ENCODE measurements at regions not wholly inside any gene's neighbourhood (a gene's known extent, or its start where the extent isn't known, plus 50 kb on each side); places are given as distances from the start of the nearest gene placed in this dataset.
"Not testable (repeated sequence)": the region's sequence is repeated elsewhere in the genome, so short reads cannot be mapped to it uniquely, and the experiment has no call there.

DNA sequence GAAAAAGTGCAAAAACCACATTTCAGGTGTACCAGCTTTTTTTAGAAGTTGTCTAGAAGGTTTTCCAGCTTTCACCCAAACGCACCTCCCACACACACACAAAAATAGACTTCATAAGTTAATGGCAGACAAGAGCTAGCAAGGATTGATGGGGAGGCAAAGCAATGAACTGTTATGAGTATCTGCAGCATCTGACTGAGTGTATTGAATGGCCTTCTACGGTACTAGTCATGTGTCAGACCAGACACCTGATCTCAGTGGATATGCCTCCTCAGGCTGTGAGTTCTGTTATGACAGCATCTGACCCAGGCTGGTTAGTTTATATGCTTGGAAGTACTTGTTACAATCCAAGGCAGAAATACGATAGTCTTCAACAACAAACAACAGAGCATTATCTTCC lies 406.1 kb upstream of the AUTS2 start:
- no peak for DNase-seq

DNA sequence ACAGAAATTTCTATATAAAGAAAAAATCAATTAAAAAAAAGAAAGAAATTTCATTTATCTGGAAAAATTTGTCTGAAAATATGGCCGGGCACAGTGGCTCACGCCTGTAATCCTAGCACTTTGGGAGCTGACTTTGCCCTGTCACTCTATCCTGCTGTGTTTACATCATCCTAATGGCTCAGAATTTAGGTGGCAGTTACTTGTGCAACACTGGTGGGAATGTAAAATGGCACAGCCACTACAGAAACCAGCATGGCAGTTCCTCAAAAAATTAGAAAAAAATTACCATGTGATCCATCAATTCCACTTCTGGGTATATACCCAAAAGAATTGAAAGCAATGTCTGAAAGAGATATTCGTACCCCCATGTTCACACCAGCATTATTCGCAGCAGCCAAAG lies 405.2 kb upstream of the AUTS2 start:
- DNase-seq = no peak

DNA sequence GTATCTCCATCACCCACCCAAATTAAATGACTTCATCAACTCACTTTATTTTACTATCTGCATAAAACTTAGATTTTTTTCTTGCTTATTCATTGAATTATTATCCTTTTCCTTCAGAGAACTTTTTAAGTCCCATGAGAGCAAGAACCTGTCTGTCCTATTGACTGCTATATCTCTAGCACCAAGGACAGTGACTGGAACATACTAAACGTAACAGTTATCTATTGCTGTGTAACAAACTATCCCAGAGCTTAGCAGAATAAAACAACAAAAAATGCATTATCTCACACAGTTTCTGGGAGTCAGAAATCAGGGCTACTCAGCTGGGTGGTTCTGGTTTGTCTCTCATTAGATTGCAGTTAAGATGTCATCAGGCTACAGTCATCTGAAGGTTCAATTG lies 401.7 kb upstream of the AUTS2 start:
- no peak for DNase-seq

DNA sequence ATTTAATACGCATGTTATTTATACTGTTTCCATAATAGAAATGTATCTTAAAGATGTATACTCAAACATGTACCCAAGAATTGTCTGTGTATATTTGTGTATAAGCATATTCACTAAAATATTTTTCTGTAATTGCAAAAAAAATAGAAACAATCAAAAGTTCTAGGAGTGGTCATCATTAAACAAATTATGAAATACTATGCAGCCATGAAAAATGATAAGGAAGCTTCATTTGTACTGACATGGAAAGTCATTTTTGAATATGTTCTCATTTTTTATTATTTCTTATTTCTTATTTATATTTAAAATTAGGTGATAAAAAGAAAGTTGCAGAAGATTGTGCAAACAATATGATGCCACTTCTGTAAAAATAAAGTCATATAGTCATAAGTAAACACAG lies 400.0 kb upstream of the AUTS2 start:
- DNase-seq = no peak

DNA sequence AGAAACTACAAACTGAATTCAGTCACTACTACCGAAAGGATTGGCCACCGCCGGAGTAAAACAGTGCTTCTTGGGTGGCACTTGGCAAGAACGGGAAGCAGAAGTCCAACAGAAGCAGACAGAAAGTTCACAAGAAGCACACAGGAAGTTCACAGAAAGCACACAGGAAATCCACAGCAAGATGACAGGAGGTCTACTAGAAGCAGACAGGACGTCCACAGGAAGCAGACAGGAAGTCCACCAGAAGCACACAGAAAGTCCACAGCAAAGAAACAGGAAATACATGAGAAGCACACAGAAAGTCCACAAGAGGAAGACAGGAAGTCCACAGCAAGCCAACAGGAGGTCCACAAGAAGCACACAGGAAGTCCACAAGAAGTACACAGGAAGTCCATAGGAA lies 399.2 kb upstream of the AUTS2 start:
- no peak for DNase-seq

DNA sequence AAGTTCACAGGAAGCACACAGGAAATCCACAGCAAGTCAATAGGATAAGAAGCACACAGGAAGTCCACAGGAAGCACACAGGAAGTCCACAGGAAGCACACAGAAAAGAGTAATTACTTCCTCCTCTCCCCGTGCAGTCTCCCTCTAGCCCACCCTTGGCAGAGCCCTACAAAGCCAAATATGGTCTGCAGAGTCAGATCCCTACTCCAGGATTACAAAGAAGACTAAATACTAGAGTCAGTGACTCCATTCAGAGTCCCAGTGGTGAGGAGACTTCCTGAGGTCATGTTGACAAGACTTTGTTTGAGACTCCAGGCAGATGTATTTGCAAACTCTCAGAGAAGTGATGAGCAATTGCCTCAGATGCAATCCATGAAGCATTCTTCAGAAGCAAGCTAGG lies 398.6 kb upstream of the AUTS2 start:
- DNase-seq = no peak

DNA sequence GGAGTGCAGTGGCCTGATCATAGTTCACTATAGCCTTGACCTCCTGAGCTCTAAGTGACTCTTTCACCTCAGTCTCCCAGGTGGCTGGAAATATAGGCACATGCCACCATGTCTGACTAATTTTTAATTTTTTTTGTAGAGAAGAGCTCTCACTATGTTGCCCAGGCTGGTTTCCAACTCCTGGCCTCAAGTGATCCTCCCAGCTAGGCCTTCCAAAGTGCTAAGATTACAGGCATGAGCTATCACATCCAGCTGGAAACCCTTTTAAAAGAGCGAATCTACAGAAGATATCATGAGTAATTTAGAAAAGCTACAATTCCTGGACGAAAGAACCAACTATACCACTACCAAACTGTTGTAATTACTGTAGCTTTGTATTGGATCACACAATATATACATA lies 394.4 kb upstream of the AUTS2 start:
- no peak for DNase-seq

DNA sequence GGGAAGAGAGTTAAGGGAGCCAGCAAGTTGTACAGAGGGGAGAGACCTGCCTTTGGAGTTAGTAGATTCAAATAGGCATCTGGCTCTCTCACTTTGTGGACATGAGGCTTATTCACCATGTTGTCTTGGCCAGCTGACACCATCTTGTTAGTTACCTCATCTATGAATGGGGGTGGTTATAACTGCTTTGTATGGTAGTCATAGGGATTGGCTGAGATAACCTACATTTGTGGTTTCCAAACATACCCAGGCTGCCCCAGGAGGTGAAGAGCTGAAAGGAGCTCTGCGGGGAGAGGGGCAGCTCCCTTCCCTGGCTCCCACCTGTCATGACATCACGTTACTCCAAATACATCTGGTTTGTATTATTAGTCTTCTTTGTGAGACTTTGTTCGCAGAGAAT lies 393.3 kb upstream of the AUTS2 start:
- DNase-seq = no peak

DNA sequence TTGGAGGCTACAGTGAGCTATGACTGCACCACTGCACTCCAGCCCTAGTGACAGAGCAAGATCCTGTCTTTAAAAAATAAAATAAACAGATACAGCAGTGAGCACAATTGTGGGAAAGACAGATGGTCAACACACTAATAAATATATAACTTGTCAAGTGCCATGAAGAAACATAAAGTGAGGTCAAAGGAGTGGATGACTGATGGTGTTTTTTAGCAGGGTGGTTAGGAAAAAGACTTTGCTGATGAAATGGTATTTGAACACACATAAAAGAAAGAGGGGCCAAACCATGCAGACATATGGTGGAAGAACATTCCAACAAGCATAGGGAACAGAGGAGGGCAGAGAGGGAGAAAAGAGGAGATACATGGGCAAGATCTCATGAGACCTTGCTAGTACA lies 392.7 kb upstream of the AUTS2 start:
- DNase-seq = no peak

DNA sequence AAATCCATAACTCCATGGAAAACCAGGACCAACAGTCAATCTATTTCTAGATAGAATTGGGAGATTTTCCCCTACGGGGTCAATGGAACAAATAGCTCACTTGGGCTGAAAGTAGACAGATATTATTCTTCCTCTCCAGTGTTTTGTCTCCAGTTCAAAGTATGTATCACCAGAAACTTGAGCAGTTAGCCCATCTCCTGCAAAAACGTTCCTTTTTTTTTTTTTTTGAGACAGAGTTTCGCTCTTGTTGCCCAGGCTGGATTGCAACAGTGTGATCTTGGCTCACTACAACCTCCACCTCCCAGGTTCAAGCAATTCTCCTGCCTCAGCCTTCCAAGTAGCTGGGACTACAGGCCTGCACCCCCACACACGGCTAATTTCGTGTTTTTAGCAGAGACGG lies 390.0 kb upstream of the AUTS2 start:
- DNase-seq = no peak

DNA sequence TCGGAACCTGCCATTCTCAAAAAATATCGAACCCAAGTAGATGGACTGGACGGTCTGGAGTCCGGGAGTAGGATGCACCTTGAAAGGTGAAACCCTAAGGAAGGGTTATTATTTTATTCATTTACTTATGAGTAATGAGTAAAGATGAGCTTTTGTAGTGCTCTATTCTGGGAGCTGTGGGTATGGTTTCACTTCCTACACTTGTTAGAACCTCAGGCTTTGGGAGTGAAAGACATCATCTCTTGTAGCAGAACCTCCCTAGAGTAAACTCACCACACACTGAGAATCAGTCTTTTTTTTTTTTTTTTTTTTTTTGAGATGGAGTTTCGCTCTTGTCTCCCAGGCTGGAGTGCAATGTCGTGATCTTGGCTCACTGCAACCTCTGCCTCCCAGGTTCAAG lies 389.4 kb upstream of the AUTS2 start:
- DNase-seq = no peak

DNA sequence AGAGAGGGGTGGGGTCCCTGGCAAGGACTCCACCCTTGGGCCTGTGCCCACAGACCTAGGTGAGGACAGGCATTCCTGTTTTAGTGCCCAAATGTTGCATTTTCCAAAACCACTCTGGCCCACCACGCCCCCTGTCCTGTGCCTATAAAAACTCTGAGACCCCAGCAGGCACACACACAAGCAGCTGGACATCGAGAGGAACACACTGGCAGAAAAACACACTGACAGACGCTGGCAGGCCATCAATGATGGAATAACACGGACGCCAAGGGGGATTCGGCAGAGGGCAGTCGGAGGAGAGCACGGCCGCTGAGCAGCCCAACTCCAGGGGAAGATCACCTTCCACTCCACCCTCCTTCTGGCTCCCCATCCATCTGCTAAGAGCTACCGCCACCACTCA lies 386.9 kb upstream of the AUTS2 start:
- DNase-seq = no peak

DNA sequence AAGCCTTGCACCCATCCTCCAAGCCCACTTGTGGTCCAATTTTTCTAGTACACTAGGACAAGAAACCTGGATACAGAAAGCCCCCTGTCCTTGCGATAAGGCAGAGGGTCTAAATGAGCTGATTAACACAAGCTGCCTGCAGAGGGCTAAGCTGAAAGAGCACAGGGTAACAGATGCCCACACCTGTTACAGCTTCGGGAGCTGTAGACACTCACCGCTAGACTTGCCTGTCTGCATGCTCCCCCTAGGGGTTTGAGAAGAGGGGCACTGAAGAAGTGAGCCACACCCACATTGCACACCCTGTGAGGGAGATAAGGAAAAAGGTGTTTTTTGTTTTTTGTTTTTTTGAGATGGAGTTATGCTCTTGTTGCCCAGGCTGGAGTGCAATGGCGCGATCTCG lies 386.5 kb upstream of the AUTS2 start:
- DNase-seq = no peak

DNA sequence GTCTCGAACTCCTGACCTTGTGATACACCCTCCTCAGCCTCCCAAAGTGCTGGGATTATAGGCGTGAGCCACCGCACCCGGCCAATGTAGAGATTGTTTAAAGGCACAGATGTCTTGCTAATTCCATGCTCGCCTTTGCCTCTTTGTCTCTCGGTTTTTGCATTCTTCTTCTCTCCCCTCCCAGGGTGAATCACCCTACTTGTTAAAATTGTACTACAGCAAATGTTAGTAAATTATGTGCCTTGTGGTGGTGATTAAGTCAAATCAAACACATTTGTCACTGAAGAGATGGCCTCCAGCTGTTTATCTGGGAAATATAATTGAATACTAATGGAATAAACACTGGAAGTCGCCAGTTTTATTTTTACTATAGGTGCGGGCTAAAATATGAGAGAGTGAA lies 384.4 kb upstream of the AUTS2 start:
- no peak for DNase-seq

DNA sequence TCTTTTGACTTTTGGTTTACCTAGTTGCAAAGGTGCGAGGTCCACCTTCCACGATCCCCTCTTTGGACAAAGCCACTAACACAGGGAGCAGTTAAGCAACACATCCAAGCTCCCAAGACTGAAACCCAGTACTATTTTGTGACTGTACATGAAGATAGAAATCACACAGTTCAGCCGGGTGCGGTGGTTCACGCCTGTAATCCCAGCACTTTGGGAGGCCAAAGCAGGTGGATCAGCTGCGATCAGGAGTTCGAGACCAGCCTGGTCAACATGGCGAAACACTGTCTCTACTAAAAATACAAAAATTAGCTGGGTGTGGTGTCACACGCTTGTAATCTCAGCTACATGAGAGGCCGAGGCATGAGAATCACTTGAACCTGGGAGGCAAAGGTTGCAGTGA lies 382.8 kb upstream of the AUTS2 start:
- DNase-seq = not testable (repeated sequence)

DNA sequence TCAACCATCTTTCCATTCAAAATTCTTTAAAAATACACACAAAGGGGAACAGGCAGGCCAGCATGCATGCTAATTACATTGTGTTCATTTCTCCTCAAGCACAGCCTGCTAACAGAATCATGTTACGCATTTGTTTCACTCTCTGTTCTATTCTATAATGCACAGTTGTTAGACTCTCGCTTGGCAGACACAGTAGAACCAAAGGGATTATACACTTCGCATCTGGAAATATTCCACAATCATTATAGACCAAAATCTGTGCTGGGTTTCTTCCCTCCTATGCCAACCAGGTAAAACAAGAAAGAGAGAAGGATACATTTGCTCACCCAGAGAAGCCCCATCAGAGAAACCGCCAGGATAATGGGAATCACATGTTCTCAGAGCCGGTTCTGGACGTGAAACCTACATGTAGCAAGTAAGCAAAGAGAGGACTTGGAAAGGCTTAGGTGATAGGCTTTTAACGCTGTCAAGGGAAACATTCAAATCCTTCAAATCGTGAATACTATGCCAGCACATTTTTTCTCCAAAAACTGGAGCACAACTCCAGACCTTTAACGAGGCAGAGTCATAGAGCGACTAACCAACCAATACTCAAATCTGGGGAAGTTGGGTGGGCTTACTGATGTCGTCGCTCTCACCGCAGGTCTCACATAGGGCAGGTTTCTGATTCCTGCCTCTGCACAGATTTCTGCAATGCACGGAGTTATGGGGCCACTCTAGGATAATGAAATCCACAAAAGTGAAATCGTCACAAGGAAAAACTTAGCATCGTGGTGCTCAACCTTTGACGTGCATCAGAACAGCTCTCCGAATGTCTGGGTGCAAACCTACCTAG lies 380.5 kb upstream of the AUTS2 start:
- DNase-seq = no peak

DNA sequence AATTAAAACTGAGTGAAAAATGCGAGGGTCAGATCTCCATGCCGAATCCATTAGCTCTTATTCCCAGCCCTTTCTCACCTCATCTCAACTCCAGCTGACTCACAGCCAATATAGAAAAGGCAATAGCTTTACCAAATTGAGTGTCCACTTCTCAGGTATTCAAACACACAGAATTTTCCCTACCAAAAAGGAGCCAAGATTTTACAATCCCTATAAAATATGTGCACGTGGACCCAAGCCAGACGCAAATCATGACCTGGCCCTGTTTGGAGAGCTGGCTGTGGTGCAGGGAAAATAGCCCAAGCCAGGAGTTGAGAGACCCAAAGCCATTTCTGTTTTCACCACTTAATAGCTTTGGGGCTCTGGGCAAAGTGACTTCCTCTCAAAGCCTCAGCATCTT lies 379.7 kb upstream of the AUTS2 start:
- no peak for DNase-seq

DNA sequence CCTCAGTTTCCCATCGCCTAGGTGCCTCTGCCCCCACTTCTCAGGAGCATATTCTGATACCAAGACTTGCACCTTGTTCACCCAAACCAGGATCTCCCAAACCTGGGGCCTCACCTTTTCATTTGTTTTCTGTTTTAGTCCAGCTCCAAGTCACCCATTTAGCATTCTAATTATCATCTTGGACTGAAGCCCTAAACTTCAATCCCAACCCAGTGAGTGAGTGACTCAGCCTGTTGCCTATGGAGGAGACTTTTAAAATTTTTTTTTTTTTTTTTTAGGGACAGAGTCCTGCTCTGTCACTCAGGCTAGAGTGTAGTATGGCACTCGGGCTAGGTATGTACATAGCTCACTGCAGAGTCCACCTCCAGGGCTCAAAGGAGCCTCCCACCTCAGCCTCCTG lies 378.9 kb upstream of the AUTS2 start:
- DNase-seq = no peak

DNA sequence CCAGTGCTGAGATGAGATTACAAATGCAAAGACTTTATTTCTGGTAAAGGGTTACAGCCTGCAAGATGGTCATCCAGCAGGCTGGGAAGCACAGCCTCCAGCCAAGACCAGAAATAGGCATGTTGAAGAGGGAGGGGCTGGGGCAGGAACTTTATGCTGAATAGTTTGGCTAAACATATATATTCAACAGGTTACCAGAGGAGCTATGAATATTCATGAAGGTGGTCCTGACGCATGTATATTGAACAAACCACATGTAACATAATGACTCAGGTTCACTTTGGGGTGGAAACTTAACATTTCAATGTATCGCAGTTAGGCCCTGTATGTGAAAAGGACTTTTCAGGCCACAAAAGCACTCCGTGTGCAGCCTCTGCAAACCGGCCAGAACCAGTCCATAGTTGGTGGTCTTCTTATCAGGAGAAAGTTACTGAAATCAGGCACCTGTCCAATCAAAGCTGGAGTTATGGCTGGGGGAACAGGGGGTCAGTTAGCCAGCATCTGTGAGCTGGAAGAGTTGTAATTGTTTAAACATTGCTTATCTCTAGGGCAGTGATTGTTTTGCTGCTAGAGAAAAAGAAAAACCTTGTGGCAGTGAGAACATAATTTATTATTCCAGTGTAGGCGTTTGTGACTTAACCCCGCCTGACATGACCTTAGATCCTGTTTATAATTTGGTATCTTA lies 372.9 kb upstream of the AUTS2 start:
- no peak for DNase-seq

DNA sequence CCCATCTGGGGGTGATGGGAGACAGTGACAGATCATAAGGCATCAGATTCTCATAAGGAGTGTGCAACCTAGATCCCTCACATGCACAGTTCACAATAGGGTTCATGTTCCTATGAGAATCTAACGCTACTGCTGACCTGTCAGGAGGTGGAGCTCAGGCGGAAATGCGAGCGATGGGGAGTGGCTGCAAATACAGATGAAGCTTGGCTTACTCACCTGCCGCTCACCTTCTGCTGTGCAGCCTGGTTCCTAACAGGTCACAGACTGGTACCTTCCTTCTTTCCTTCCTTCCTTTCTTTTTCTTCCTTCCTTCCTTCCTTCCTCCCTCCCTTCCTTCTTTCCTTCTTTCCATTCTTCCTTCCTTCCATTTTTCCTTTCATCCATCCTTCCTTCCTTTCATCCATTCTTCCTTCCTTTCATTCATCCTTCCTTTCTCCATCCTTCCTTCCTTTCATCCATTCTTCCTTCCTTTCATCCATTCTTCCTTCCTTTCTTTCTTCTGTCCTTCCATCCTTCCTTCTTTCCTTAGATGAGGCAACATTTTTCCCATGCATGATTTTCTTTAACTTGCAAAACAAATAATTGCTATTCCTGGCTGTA lies 370.0 kb upstream of the AUTS2 start:
- DNase-seq = no peak

DNA sequence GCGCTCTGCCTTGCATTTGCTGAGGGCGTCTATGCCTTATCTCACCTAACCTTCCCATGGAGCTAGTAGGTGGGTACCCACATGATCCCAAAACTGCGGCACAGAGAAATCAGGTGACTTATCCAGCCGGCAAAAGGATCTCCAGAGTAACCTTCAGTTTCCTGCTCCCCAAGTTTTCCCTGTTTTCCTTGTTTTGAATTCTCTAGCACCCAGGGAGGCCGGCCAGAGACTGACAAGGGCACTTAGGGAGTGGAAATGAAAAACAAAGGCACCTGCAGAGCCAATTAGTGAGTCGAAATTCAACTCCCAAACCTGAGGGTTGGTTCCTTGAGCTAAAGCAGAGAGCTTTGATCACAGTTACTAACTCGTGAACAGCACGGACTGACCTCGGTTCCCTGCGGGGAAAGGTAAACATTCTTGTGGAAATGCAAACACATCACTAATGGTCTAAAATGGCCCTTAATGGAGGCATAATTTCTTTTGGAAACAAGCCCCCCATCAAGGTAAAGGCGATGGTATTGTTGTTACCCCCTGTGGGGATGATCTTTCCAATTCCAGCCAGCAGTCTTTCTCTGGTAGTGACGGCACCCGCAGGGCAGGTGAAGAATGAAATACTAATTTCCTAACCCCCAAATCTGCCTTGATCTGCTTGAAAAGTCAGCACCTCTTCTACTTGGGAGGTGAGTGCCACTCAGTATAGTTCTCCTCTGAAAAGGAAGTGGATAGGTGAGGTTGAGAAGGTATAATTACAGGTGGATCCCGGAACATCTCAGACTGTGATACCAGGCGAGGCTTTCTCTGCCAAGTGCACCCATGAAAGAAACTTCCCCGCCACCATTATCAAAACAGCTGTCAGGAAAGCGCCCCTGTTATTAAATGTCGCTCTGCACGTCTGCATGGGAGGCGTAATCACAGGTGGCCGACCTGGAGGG lies 365.6 kb upstream of the AUTS2 start:
- DNase-seq = no peak

DNA sequence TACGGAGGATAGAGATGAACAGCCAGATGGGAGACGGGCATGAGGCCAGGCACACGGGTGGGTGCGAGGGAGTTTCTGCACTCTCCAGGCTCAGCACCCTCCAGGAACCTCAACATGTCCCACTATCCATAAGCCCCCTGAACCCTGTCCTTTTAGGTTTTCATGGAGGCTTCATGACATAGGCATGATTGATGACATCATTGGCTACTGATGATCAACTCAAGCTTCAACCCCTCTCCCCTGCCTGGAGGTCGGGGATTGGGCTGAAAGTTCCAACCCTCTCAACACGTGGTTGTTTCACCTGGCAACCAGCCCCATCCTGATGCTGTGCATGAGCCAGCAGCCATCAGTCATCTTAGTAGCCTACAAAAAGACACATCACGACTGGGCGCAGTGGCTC lies 360.7 kb upstream of the AUTS2 start:
- DNase-seq = no peak

DNA sequence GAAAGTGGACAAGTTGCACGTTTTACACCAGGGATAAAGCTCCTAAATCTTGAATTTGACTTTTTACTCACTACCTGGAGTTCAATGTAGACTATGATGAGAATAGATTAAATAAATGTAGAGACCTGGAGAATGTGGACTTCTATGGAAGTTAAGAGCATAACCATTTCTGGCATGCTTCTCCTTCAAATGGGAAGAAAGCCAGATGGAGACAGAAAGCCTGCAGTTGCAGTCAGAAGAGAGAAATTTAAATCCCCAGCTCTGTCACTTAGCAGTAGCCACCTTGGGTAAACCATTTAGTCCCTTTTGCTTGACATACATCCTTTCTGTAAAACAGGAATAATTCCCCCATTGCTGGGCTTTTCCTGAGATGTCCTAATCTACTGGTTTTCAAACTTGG lies 355.3 kb upstream of the AUTS2 start:
- DNase-seq = no peak
